NB4 (cell line): ENCODE measurements at regions not wholly inside any gene's neighbourhood (a gene's known extent, or its start where the extent isn't known, plus 50 kb on each side); places are given as distances from the start of the nearest gene placed in this dataset.

ENCODE experiments used
- DNase-seq: peaks from one replicate; pipeline ENCODE4 v3.0.0; 2010; ENCODE audit warnings: low read depth
- H3K4me3 ChIP-seq: one replicate; pipeline ENCODE4 v1.5.1; 2011; ENCODE audit warnings: mild to moderate bottlenecking, low read depth, low read length, moderate library complexity
- MYC ChIP-seq: IDR thresholded peaks from 2 replicates; pipeline ENCODE4 v1.6.1; 2011; ENCODE audit warnings: low read depth, low read length
- POLR2A ChIP-seq: IDR thresholded peaks from 2 replicates; pipeline ENCODE4 v1.6.1; 2011; ENCODE audit warnings: mild to moderate bottlenecking; ENCODE audit not compliant: insufficient read length; ENCODE audit errors: extremely low read depth
- TF ChIP-seq, protein P1 (sequence below): IDR thresholded peaks from one replicate; pipeline ENCODE4 v1.5.1; 2012; ENCODE audit warnings: low read depth, low read length
- TF ChIP-seq, protein P2 (sequence below): IDR thresholded peaks from 2 replicates; pipeline ENCODE4 v1.6.1; 2011; ENCODE audit warnings: low read depth, low read length

DNA sequence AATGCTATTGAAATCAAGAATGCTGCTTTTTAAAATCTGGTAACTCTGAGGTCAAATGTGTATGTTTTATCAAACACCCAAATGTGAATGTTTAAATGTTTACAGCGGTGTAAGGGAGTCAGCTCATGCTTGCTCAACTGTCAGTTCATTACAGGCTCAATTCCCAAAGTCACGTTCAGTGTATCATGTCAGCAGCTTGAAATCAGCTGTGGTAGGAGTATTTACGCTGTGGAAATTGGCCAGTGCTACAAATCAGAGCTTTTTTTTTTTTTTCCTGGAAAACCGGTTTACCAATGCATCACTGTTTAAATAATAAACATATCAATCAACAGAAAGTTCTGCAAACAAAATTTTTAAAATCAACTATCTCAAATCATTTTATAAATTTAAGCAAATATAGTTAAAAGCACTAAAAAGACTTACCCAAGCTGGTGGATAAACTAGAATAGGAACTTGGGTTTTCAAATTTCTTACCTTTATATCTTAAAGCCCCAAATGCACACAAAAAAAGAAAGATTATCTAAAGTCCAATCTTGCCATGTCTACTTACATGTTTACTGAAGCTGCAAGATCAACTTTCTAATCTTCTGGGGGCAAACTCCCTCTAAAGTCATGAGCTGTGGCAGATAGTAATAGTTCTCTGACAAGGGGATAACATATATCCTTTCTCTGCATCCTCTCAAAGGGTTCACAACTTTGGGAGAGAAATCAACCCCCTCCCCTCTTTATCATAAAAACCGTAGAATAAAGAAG is 57.6 kb upstream of the GRAMD2B start:
- no peak for TF ChIP-seq POLR2A
- TF ChIP-seq, protein P1, sequence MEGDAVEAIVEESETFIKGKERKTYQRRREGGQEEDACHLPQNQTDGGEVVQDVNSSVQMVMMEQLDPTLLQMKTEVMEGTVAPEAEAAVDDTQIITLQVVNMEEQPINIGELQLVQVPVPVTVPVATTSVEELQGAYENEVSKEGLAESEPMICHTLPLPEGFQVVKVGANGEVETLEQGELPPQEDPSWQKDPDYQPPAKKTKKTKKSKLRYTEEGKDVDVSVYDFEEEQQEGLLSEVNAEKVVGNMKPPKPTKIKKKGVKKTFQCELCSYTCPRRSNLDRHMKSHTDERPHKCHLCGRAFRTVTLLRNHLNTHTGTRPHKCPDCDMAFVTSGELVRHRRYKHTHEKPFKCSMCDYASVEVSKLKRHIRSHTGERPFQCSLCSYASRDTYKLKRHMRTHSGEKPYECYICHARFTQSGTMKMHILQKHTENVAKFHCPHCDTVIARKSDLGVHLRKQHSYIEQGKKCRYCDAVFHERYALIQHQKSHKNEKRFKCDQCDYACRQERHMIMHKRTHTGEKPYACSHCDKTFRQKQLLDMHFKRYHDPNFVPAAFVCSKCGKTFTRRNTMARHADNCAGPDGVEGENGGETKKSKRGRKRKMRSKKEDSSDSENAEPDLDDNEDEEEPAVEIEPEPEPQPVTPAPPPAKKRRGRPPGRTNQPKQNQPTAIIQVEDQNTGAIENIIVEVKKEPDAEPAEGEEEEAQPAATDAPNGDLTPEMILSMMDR, result no peak
- H3K4me3 ChIP-seq, result no peak overlapping the region
- DNase-seq, result no peak

DNA sequence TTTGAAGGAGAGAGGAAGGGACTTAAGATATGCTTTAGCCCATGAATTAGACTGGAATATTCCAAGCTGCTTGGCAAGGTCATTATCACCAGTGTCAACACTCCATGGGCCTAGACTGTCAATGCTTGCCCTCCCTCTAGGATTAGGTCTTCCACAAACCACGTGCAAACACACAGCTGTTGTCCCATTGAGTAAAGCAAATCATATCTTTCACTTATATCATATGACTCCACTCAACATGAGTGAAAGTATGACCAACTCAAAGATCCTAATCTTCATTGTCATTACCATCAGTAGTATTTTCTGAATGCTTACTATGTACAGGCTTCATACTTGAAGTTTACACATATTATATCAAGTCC is 57.0 kb upstream of the GRAMD2B start:
- no peak overlapping the region for H3K4me3 ChIP-seq
- TF ChIP-seq MYC, result no peak
- TF ChIP-seq, protein P1, result no peak
- no peak for DNase-seq

DNA sequence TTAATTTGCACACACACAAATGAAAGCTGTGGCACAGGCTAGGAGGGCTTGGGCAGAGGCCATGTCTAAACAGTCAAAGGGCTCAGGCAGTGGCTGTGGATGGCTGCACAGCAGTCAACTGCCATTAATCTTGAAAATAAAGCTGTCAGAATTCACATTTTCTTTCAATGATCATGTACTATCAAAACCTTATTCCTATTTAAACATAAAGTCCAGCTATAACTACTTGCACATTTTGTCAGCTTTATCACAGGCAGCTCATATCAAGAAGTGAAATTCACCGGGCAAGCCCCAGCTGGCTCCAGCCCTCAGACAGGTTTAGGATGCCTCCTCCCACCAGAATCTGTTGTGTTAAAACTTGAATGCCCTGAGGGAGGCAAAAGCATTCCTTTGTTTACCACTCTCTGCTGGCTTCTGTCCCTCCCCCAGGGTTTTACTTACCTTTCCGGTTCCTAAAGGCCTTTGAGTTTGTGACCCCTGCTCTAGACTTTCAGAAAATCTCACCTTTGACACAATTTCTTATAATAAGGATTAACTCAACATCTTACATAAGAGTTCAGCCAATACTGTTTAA is 54.9 kb upstream of the GRAMD2B start:
- TF ChIP-seq, protein P2, sequence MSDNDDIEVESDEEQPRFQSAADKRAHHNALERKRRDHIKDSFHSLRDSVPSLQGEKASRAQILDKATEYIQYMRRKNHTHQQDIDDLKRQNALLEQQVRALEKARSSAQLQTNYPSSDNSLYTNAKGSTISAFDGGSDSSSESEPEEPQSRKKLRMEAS, result no peak
- no peak for TF ChIP-seq MYC
- TF ChIP-seq, protein P1, result no peak
- DNase-seq, result no peak
- H3K4me3 ChIP-seq, result no peak overlapping the region

DNA sequence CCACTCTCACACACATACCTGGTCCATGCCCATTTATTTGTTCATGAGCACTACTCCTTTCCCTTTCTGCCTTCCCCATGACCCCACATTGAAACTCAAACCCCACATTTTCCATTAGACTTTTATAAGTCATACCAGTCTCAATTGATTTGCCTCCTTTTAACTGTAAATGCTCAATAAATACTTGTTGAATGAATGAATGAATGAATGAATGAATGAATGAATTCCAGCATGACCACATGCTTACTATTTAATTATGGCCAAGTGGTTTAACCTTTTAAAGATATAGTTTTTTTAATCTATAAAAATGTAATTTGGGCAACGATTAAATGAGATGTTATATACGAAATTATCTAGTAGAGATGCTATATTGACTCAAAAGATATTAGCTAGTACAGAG is 54.1 kb upstream of the GRAMD2B start:
- DNase-seq, result no peak
- H3K4me3 ChIP-seq, result no peak overlapping the region
- TF ChIP-seq, protein P2, result no peak
- TF ChIP-seq, protein P1, result no peak
- TF ChIP-seq MYC, result no peak
- no peak for TF ChIP-seq POLR2A

DNA sequence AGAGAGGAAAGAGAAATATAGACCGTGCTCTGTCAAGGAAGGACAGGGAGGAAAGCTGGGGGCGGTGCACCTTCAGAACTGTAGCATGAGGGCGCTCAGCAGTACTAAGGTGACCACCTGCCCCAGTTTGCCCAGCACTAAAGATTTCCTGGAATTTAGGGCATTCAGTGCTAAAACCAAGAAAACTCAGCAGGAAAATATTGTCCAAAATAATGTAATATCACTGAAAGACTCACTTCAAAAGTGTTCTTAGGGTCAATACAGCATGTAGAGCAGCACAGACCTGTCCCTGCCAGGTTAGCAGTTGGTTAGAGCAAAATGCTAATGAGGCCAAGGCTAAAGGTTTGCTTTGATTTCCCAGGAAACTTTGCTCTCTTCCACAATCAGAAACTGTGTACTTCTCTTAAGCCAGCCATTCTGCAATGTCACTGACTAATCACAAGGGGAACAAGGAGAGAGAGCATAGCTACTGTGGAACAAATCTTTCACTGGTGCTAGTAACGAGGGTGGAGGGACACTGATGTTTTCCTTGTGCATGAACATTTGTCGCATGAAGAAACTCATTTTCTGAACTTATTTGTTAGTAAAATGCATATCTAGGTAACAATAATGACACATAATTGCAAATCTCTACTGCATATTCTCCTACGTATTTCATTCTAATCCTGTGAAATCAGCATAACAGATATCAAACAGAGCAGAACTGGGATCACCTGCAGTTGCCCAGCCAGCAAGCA is 53.0 kb upstream of the GRAMD2B start:
- H3K4me3 ChIP-seq, result no peak overlapping the region
- TF ChIP-seq POLR2A, result no peak
- TF ChIP-seq, protein P2, result no peak
- TF ChIP-seq, protein P1, result no peak
- TF ChIP-seq MYC, result no peak
- DNase-seq, result no peak
